Spleen (tissue), 3 donors: ENCODE measurements at regions not wholly inside any gene's neighbourhood (a gene's known extent, or its start where the extent isn't known, plus 50 kb on each side); places are given as distances from the start of the nearest gene placed in this dataset.

Experiments used
- POLR2A ChIP-seq, 3 donors: fragments of 450-650 bp; IDR thresholded peaks; one replicate each; pipeline ENCODE4 v1.5.1; 2017; ENCODE audit warnings: antibody characterized with exemption in 3 of 3, mild to moderate bottlenecking in 1 of 3
- POLR2AphosphoS5 ChIP-seq, 3 donors: sonication (generic); formaldehyde crosslinking; IDR thresholded peaks; one replicate each; pipeline ENCODE4 v1.5.1; 2017; ENCODE audit warnings: antibody characterized with exemption in 3 of 3

- TF ChIP-seq POLR2AphosphoS5 (IDR thresholded peaks at IDR 0.05) = peak in 1 of 3 donors; percentile 66
- no peak for TF ChIP-seq POLR2A (IDR thresholded peaks at IDR 0.05)
Measured at GRCh38 chr12:89179983-89180382, 172.3 kb downstream of the DUSP6 start.
